Activated naive CD8-positive, alpha-beta T cell treated with anti-CD3 and anti-CD28 coated beads, Interleukin-2, amount 50 U/mL, for 24 hours (primary cell): ENCODE measurements at regions not wholly inside any gene's neighbourhood (a gene's known extent, or its start where the extent isn't known, plus 50 kb on each side); places are given as distances from the start of the nearest gene placed in this dataset.

ENCODE experiments used
- ATAC-seq: fragments of 150-1000 bp; cut with Tn5 transposase; one replicate; pipeline ENCODE4 v1.10.0; 2021
- DNase-seq: peaks from one replicate; pipeline ENCODE4 v3.0.0; 2021
- H3K27ac Mint-ChIP-seq: one replicate; pipeline ENCODE4 v1.8.0; 2021; ENCODE audit warnings: mild to moderate bottlenecking, mixed read lengths
- H3K27me3 Mint-ChIP-seq: one replicate; pipeline ENCODE4 v1.8.0; 2021; ENCODE audit warnings: mixed read lengths
- H3K36me3 Mint-ChIP-seq: one replicate; pipeline ENCODE4 v1.8.0; 2021; ENCODE audit warnings: low read depth, mixed read lengths
- H3K4me1 Mint-ChIP-seq: one replicate; pipeline ENCODE4 v1.8.0; 2021; ENCODE audit warnings: mixed read lengths
- H3K4me3 Mint-ChIP-seq: one replicate; pipeline ENCODE4 v1.8.0; 2021; ENCODE audit warnings: mild to moderate bottlenecking, moderate library complexity, mixed read lengths
- H3K9me3 Mint-ChIP-seq: one replicate; pipeline ENCODE4 v1.8.0; 2021; ENCODE audit warnings: mixed read lengths

DNA sequence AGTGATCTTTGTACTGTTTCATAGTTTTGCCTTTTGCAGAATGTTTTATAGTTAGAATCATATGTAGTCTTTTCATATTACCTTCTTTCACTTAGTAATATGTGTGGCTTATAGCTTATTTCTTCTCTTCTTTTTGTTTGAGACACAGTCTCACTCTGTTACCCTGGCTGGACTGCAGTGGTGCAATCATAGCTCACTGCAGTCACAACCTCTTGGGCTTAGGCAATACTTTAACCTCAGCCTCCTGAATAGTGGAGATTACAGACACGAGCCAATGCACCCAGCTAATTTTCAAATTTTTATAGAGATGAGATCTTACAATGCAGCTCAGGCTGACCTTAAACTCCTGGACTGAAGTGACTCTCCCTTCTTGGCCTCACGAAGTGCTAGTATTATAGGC, 435.4 kb upstream of the HSFY2 start:
- no peak overlapping the region for H3K4me3 Mint-ChIP-seq
- no peaks in the 10 kb centered on the region for H3K4me1 Mint-ChIP-seq
- no peaks in the 10 kb centered on the region for H3K9me3 Mint-ChIP-seq
- H3K36me3 Mint-ChIP-seq, result no peaks in the 10 kb centered on the region
- H3K27ac Mint-ChIP-seq, result no peak overlapping the region
- no peaks in the 10 kb centered on the region for H3K27me3 Mint-ChIP-seq
- DNase-seq, result no peak
- ATAC-seq, result no peak

DNA sequence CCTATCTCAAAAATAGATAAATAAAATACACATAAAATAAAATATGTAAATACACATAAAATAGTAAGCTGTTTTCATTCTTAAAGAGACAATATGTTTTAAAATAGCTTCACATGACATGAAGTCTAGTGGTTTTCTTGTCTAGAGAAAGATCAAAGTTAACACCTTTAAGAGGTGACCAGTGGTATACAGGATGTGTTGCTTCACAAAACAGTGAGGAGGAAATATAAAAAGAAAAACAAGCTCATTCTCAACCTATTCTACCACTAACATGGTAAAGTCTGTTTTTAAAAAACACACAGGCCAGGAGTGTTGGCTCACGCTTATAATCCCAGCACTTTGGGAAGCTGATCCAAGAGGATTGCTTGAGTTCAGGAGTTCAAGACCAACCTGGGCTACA, 433.5 kb upstream of the HSFY2 start:
- no peaks in the 10 kb centered on the region for H3K9me3 Mint-ChIP-seq
- ATAC-seq, result no peak
- no peak overlapping the region for H3K27ac Mint-ChIP-seq
- no peak overlapping the region for H3K4me3 Mint-ChIP-seq
- DNase-seq, result no peak
- peaks cover 3% of the 10 kb centered on the region for H3K4me1 Mint-ChIP-seq
- H3K36me3 Mint-ChIP-seq, result no peaks in the 10 kb centered on the region
- H3K27me3 Mint-ChIP-seq, result no peaks in the 10 kb centered on the region

DNA sequence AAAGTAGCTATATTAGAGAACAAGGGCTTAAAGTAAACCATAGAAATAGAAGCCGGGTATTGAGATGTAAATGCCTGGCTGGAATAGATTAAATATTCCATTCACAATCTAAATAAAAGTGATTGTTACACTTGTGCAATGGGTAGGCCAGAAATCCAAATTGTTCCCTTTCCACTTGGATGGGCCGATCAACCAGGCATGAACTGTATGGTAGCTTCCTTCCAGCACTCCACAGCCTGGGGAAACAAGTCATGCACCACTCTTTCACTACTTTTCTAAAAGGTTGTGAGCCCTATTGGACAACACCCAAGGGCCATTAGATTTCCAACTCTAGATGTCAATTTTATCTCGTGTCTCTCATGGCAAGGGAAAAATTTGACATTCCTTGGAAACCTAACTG, 407.3 kb upstream of the HSFY2 start:
- no peak overlapping the region for H3K27ac Mint-ChIP-seq
- no peaks in the 10 kb centered on the region for H3K36me3 Mint-ChIP-seq
- no peak for ATAC-seq

DNA sequence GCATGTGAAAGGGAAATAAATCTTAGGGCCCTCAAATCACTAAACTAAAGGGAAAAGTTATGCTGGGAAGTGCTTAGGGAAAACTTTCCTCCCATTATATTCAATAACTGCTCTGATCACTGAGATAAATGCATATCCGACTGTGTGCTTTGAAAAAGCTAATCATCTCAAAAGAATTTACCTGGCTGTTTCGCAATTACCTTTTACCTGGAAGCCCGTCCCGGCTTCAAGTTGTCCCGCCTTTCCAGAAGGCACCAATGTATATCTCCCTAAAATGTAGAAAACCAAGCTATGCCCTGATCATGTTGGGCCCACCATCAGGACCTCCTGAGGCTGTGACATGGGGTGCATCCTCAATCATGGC, 394.6 kb upstream of the HSFY2 start:
- Mint-ChIP-seq H3K27me3 (no peaks in the 10 kb centered on the region), H3K27ac (no peak overlapping the region), H3K4me1 (no peaks in the 10 kb centered on the region), H3K4me3 (no peak overlapping the region), H3K36me3 (no peaks in the 10 kb centered on the region), H3K9me3 (peaks cover 5% of the 10 kb centered on the region)
- ATAC-seq, result no peak
- DNase-seq, result no peak

More for the DNA sequence above, 407.3 kb upstream of the HSFY2 start:
- H3K4me1 Mint-ChIP-seq, result no peaks in the 10 kb centered on the region
- H3K9me3 Mint-ChIP-seq, result peaks cover 8% of the 10 kb centered on the region
- DNase-seq, result no peak
- no peaks in the 10 kb centered on the region for H3K27me3 Mint-ChIP-seq
- H3K4me3 Mint-ChIP-seq, result no peak overlapping the region

DNA sequence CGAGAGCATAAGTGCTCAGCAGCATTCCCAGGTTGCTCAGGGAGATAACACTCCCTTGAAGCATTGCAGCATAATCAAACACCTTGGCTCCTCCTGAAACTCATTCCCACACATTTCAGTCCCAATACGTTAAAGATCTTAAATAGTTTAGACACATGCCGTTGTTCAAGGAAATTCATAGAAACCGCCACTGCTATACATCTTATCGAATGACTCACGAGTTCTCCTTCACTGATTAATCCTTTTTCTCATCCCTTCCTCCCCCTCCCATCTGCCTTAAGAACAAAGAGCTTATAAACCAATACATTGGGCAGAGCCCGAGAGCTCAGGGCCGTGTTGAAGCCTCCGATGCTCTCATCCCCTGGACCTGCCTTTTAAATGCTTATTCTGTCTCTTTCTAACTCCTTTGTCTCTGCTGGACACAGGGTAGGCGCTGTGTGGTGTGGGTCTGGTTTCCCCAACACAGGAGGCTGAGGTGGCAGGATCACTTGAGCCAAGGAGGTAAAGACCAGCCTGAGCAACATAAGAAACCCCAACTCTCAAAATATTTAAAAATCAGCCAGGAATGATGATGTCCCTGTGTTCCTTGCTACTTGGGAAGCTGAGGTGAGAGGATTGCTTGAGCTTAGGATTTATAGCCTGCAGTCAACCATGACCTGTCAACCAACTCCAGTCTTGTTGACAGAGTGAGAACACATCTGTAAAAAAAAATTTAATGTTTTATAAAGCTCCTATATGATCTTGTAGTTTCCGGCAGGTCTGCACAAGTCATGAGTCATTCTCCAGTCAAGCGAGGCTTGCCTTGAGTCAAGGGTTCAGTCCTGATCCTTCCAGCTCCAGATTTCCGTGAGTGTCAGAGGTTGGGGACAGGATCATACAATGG, 394.0 kb upstream of the HSFY2 start:
- Mint-ChIP-seq H3K36me3 (no peaks in the 10 kb centered on the region), H3K27me3 (no peaks in the 10 kb centered on the region), H3K9me3 (peaks cover 5% of the 10 kb centered on the region), H3K4me1 (no peaks in the 10 kb centered on the region), H3K27ac (no peak overlapping the region), H3K4me3 (no peak overlapping the region)
- no peak for DNase-seq
- no peak for ATAC-seq

DNA sequence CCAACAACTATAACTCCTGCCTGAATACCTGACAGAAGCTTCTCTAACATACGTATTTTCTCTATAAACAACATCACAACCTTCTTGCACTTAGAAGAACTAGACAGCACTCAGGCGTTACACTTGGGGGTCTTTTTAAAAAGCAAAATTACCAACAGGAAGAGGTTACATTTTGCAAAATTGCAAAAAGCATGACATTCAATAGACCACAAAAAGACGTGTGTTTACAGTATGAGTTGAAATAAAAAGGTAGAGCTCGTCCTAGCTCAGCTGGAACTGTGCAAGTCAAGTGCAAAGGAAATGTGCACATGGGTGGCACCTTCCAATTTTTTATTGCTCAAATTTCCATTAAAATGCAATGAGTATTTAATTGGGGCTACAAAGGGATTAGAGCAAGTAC, 375.2 kb upstream of the HSFY2 start:
- H3K36me3 Mint-ChIP-seq, result no peaks in the 10 kb centered on the region
- no peak overlapping the region for H3K27ac Mint-ChIP-seq

DNA sequence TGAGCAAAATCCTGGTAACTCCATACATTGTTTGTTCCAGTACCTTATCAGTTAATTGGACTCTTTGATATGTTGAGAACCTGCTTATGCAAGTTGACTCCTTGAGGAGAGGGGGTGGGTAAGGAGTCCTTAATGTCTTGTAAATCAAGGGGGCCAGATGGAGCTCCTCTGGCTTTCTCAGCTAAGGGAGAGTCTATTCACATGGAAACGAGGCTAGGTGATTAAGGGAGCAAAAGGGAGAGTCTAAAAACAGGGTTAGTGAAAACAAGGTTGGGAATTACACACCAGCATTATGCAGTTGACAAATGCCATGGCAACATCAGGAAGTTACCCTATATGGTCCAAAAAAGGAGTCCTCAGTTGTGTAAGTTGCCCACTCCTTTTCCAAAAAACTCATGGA, 372.8 kb upstream of the HSFY2 start:
- Mint-ChIP-seq H3K27me3 (peaks cover 1% of the 10 kb centered on the region), H3K27ac (no peak overlapping the region), H3K4me1 (peaks cover 3% of the 10 kb centered on the region), H3K4me3 (no peak overlapping the region), H3K9me3 (no peaks in the 10 kb centered on the region), H3K36me3 (no peaks in the 10 kb centered on the region)
- ATAC-seq (no peak), DNase-seq (no peak)

More for the DNA sequence above, 375.2 kb upstream of the HSFY2 start:
- Mint-ChIP-seq H3K4me1 (peaks cover 2% of the 10 kb centered on the region), H3K9me3 (no peaks in the 10 kb centered on the region), H3K4me3 (no peak overlapping the region), H3K27me3 (no peaks in the 10 kb centered on the region)
- ATAC-seq, result no peak
- DNase-seq, result no peak

DNA sequence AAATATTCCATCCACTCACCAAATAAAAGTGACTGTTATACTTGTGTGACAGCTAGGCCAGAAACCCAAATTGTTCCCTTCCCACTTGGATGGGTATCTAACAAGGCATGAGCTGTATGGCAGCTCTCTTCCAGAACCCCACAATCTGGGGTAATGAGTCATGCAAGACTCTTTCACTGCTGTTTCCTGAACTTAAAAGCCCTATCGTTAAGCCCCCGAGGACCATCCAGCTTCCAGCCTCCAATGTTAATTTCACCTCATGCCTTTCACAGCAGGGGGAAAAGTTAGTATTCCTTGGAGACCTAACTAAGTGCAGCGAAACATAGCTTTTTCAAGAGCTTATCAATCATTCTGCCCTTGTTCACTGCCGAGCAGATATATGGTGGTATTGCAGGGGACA, 368.6 kb upstream of the HSFY2 start:
- Mint-ChIP-seq H3K36me3 (no peaks in the 10 kb centered on the region), H3K4me3 (no peak overlapping the region)
- ATAC-seq, result no peak

DNA sequence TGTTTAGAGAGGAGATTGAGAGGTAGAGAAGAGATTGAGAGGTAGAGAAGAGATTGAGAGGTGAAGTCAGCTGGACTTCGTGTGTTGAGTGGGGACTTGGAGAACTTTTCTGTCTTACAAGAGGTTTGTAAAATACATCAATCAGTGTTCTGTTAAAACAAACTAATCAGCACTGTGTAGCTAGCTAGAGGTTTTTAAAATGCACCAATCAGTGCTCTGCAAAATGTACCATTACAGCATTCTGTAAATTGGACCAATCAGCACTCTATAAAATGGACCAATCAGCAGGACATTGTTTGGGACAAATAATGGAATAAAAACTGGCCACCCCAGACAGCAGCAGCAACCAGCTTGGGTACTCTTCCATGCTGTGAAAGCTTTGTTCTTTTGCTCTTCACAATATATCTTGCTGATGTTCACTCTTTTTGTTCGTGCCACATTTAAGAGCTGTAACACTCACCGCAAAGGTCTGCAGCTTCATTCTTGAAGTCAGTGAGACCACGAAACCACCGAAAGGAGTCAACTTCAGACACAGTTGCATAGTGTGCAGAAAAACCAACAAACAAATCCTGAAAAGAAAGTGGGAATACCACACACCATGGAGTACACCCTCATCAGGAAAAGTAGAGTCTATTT, 366.9 kb upstream of the HSFY2 start:
- no peaks in the 10 kb centered on the region for H3K9me3 Mint-ChIP-seq
- peak; percentile 63 for ATAC-seq
- peaks cover 5% of the 10 kb centered on the region for H3K27me3 Mint-ChIP-seq
- no peak for DNase-seq
- peaks cover 12% of the 10 kb centered on the region for H3K4me1 Mint-ChIP-seq
- no peak overlapping the region for H3K4me3 Mint-ChIP-seq
- H3K36me3 Mint-ChIP-seq, result no peaks in the 10 kb centered on the region
- H3K27ac Mint-ChIP-seq, result no peak overlapping the region

More for the DNA sequence above, 368.6 kb upstream of the HSFY2 start:
- DNase-seq, result no peak
- peaks cover 5% of the 10 kb centered on the region for H3K27me3 Mint-ChIP-seq
- no peaks in the 10 kb centered on the region for H3K9me3 Mint-ChIP-seq
- H3K27ac Mint-ChIP-seq, result no peak overlapping the region
- peaks cover 12% of the 10 kb centered on the region for H3K4me1 Mint-ChIP-seq

DNA sequence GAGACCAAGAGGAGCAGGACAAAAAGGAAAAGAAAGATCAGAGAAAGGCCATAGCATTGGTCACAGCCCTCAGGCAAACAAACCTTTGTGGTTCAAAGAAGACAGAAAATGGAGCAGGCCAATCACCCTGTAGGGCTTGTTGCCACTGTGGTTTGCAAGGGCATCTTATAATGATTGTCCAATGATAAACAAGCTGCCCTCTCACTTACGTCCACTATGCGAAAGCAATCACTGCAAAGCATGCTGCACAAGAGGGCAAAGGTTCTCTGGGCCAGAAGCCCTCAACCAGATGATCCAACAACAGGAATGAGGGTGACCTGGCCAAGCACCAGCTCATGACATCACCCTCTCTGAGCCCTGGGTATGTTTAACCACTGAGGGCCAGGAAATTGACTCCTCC, 360.9 kb upstream of the HSFY2 start:
- peaks cover 9% of the 10 kb centered on the region for H3K27me3 Mint-ChIP-seq
- H3K9me3 Mint-ChIP-seq, result no peaks in the 10 kb centered on the region
- DNase-seq (no peak), ATAC-seq (no peak)
- H3K4me3 Mint-ChIP-seq, result no peak overlapping the region
- no peak overlapping the region for H3K27ac Mint-ChIP-seq
- no peaks in the 10 kb centered on the region for H3K36me3 Mint-ChIP-seq
- peaks cover 15% of the 10 kb centered on the region for H3K4me1 Mint-ChIP-seq

DNA sequence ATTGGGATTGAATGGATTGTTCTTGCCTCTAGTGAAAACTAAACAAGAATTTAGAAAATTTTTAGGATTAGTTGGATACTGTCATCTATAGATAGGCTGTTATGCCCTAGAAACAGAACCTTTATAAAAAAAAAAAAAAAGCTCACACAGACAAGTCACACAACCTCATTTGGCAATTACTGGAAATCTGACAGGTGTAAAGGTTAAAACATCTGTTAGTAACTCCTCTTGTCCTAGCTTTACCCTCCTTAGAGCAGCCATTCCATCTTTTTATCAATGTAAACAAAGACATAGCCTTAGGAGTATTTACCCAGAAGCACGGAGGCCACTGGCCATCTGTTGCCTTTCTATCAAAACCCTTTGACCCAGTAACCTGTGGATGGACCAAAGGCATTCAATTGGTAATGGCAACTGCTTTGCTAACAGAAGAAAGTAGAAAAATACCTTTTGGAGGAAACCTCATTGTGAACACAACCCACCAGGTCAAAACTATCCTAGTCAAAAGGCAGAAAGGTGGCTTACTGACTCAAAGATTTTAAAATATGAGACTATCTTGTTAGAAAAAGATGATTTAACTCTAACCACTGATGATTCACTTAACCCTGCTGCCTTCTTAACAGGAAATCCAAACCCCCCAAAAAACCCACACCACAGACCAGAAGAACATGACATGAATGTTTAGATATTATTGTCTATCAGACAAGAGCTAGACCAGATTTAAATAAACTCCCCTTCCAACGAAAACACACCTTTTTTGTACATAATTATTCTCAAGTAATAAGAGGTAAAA, 357.2 kb upstream of the HSFY2 start:
- ATAC-seq (peak; percentile 76), DNase-seq (peak; percentile 10)
- peak overlapping the region; percentile 12 for H3K4me3 Mint-ChIP-seq
- no peaks in the 10 kb centered on the region for H3K9me3 Mint-ChIP-seq
- H3K4me1 Mint-ChIP-seq, result peaks cover 22% of the 10 kb centered on the region
- H3K27me3 Mint-ChIP-seq, result peaks cover 12% of the 10 kb centered on the region
- H3K36me3 Mint-ChIP-seq, result no peaks in the 10 kb centered on the region
- H3K27ac Mint-ChIP-seq, result peak overlapping the region; percentile 76

DNA sequence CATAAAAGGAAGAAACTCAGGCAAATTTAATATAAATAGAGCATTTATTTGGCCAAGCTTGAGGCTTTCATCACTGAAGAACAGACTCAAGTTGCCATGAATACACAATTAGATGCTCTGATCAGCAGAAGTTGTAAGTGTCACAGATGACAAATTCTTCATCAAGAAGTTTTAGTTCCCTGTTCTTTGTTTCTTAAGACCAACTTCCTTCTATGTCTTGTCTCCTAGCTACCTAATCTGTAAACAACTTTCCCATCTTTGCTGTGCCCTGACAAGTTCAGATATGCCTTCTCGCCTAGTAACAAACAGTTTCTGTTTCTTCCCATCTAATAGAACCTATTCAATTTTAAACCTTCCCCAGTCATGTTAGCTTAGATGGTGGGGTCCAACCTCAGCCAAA, 353.4 kb upstream of the HSFY2 start:
- no peaks in the 10 kb centered on the region for H3K36me3 Mint-ChIP-seq
- peaks cover 22% of the 10 kb centered on the region for H3K4me1 Mint-ChIP-seq
- no peak for DNase-seq
- H3K27me3 Mint-ChIP-seq, result peaks cover 14% of the 10 kb centered on the region
- no peak overlapping the region for H3K4me3 Mint-ChIP-seq
- H3K9me3 Mint-ChIP-seq, result no peaks in the 10 kb centered on the region
- H3K27ac Mint-ChIP-seq, result no peak overlapping the region
- ATAC-seq, result no peak

DNA sequence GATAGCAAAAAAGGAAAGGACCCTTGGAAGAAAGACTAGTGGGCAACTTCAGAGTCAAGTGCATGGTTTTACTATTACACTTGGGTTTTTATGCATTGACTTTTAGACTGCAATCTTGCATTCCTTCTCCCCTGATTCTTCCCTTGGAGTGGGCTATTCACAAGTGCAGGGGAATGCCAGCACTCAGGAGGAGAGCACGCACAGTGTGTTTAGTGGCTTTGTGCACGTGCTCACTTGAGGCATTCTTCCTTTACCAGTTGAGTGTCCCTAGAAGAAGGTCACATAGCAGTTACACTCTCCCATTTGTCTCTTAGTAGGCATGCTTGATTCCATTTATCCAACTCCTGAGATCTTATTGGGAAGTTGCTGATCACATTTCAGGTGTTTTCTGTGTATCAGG, 351.1 kb upstream of the HSFY2 start:
- no peak for ATAC-seq
- peaks cover 7% of the 10 kb centered on the region for H3K4me1 Mint-ChIP-seq

DNA sequence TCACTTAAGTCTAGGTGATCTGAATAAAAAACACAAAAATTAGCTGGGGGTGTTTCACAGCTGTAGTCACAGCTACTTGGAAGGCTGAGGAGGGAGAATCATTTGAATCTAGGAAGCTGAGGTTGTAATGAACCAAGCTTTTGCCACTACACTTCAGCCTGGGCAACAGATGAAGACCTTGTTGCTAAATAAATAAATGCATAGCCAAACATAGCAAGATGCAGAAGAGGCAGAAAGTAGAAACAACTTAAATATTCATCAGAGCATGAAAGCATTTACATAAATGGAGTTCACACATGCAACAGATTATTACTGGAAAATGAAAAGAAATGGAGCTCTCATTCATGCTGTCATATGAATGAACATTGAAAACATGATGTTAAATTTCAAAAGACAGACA, 348.9 kb upstream of the HSFY2 start:
- DNase-seq (no peak), ATAC-seq (no peak)
- H3K9me3 Mint-ChIP-seq, result no peaks in the 10 kb centered on the region
- H3K27me3 Mint-ChIP-seq, result peaks cover 11% of the 10 kb centered on the region
- no peak overlapping the region for H3K27ac Mint-ChIP-seq
- H3K36me3 Mint-ChIP-seq, result no peaks in the 10 kb centered on the region
- H3K4me1 Mint-ChIP-seq, result peaks cover 7% of the 10 kb centered on the region
- no peak overlapping the region for H3K4me3 Mint-ChIP-seq

More for the DNA sequence above, 351.1 kb upstream of the HSFY2 start:
- no peak overlapping the region for H3K4me3 Mint-ChIP-seq
- no peaks in the 10 kb centered on the region for H3K9me3 Mint-ChIP-seq
- DNase-seq, result no peak
- H3K27me3 Mint-ChIP-seq, result peaks cover 11% of the 10 kb centered on the region
- H3K27ac Mint-ChIP-seq, result no peak overlapping the region
- H3K36me3 Mint-ChIP-seq, result no peaks in the 10 kb centered on the region

DNA sequence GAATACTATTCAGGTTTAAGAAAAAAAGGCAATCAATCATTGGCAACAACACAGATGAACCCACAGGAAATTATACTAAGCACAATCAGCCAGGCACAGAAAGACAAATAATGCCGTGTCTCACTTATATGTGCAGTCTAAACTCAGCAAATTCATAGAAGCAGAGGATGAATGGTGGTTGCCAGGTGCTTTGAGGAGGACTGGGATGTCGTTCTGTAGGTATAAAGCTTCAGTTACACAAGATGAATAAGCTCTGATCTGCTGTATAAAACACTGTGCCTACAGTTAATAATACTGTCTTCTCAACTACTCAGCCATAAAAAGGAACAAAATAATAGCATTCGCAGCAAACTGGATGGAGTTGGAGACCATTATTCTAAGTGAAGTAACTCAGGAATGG, 324.8 kb upstream of the HSFY2 start:
- H3K9me3 Mint-ChIP-seq, result peaks cover 6% of the 10 kb centered on the region
- H3K4me1 Mint-ChIP-seq, result no peaks in the 10 kb centered on the region

More for the DNA sequence above, 324.8 kb upstream of the HSFY2 start:
- Mint-ChIP-seq H3K27me3 (peaks cover 2% of the 10 kb centered on the region), H3K27ac (no peak overlapping the region), H3K4me3 (no peak overlapping the region), H3K36me3 (no peaks in the 10 kb centered on the region)
- DNase-seq, result no peak
- ATAC-seq, result no peak
